ENCODE measurements at regions not wholly inside any gene's neighbourhood (a gene's known extent, or its start where the extent isn't known, plus 50 kb on each side); places are given as distances from the start of the nearest gene placed in this dataset.

GRCh38 chr3:76972624-76973296, 67.1 kb upstream of the ROBO2 start:
- Histone ChIP-seq H3K4me3 (no peak overlapping the region), H3K4me1 (no peaks in the 10 kb centered on the region), H3K27ac (no peak overlapping the region), H3K27me3 (no peaks in the 10 kb centered on the region), H3K36me3 (no peaks in the 10 kb centered on the region), H3K9me3 (no peaks in the 10 kb centered on the region)
- in situ Hi-C loops (cut with MboI; ENCODE audit: low pct_ligation_motif_present in 1 of 4, low pct_unique_long_range_greater_than_20kb in 1 of 4, low sequenced_read_pairs in 3 of 4), result no loop called here
- intact Hi-C loops (cut with DNase I; ENCODE audit: low total_unique reads), result no loop called here
- WGBS, 2 donors (ENCODE audit: low coverage in 1 of 2), result 50 to 56% methylated on average over 4 of the region's 4 CpGs
- no peak for TF ChIP-seq POLR2A (IDR thresholded peaks at IDR 0.05)
- no peak for TF ChIP-seq POLR2AphosphoS5 (IDR thresholded peaks at IDR 0.05)
- TF ChIP-seq EP300 (IDR thresholded peaks at IDR 0.05; ENCODE audit: low read depth), result no peak
- TF ChIP-seq CTCF (IDR thresholded peaks at IDR 0.05), result no peak
- no peak for DNase-seq

- Histone ChIP-seq H3K36me3 (no peaks in the 10 kb centered on the region), H3K4me1 (no peaks in the 10 kb centered on the region), H3K27me3 (no peaks in the 10 kb centered on the region), H3K27ac (no peak overlapping the region), H3K9me3 (no peaks in the 10 kb centered on the region), H3K4me3 (no peak overlapping the region)
- TF ChIP-seq CTCF (IDR thresholded peaks at IDR 0.05) (no peak), POLR2A (IDR thresholded peaks at IDR 0.05) (no peak), POLR2AphosphoS5 (IDR thresholded peaks at IDR 0.05) (no peak), EP300 (IDR thresholded peaks at IDR 0.05; ENCODE audit: low read depth) (no peak)
- intact Hi-C loops (cut with DNase I; ENCODE audit: low total_unique reads) (no loop called here), in situ Hi-C loops (cut with MboI; ENCODE audit: low pct_ligation_motif_present in 1 of 4, low pct_unique_long_range_greater_than_20kb in 1 of 4, low sequenced_read_pairs in 3 of 4) (no loop called here)
- no peak for DNase-seq
Measured at GRCh38 chr3:76976996-76977395, 62.9 kb upstream of the ROBO2 start.

- DNase-seq, result no peak
- intact Hi-C loops (cut with DNase I; ENCODE audit: low total_unique reads), result no loop called here
- Histone ChIP-seq H3K9me3 (no peaks in the 10 kb centered on the region), H3K27ac (no peak overlapping the region), H3K36me3 (no peaks in the 10 kb centered on the region), H3K4me3 (no peak overlapping the region), H3K4me1 (no peaks in the 10 kb centered on the region), H3K27me3 (no peaks in the 10 kb centered on the region)
- in situ Hi-C loops (cut with MboI; ENCODE audit: low pct_ligation_motif_present in 1 of 4, low pct_unique_long_range_greater_than_20kb in 1 of 4, low sequenced_read_pairs in 3 of 4), result no loop called here
- TF ChIP-seq POLR2AphosphoS5 (IDR thresholded peaks at IDR 0.05) (no peak), CTCF (IDR thresholded peaks at IDR 0.05) (no peak), EP300 (IDR thresholded peaks at IDR 0.05; ENCODE audit: low read depth) (no peak), POLR2A (IDR thresholded peaks at IDR 0.05) (no peak)
Measured at GRCh38 chr3:76985645-76986044, 54.3 kb upstream of the ROBO2 start.

- 82 to 89% methylated on average over 10 to 11 of the region's 11 CpGs for WGBS, 2 donors (ENCODE audit: low coverage in 1 of 2)
- intact Hi-C loops (cut with DNase I; ENCODE audit: low total_unique reads) (no loop called here), in situ Hi-C loops (cut with MboI; ENCODE audit: low pct_ligation_motif_present in 1 of 4, low pct_unique_long_range_greater_than_20kb in 1 of 4, low sequenced_read_pairs in 3 of 4) (no loop called here)
- Histone ChIP-seq H3K36me3 (no peaks in the 10 kb centered on the region), H3K27ac (no peak overlapping the region), H3K4me3 (no peak overlapping the region), H3K27me3 (no peaks in the 10 kb centered on the region), H3K4me1 (no peaks in the 10 kb centered on the region), H3K9me3 (no peaks in the 10 kb centered on the region)
- no peak for DNase-seq
- TF ChIP-seq EP300 (IDR thresholded peaks at IDR 0.05; ENCODE audit: low read depth) (no peak), POLR2A (IDR thresholded peaks at IDR 0.05) (no peak), CTCF (IDR thresholded peaks at IDR 0.05) (no peak), POLR2AphosphoS5 (IDR thresholded peaks at IDR 0.05) (no peak)
Measured at GRCh38 chr3:76986876-76987474, 52.9 kb upstream of the ROBO2 start.

Small RNA genes in the stretch of these regions (small RNA-seq; reads per million reads assigned to genes)
- 0 reads per million in 4 donors for gene RF00019

All from transverse colon (tissue), 4 donors.